ENCODE measurements at regions not wholly inside any gene's neighbourhood (a gene's known extent, or its start where the extent isn't known, plus 50 kb on each side); places are given as distances from the start of the nearest gene placed in this dataset.
A peak's percentile ranks its signal among the peaks of the same experiment; 100 is the strongest.

DNA sequence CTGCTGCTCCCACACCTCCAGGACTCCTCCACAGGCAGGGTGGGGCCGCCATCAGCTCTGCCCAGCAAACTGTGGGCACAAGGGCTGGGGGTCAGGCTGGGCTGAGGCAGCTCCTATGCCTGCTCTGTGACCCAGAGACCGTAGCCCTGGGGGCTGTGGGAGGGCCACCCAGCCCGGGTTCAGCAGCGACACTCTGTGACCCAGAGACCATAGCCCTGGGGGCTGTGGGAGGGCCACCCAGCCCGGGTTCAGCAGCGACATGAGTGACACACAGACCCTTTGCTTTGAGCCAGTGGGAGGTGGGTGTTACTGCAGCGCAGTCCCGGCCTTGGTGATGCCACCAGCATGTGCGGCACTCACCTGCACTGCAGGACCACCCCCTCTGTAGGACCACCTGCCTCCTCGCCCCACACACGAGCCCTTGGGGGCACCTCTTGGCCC lies 118.9 kb upstream of the LPCAT1 start:
- Mint-ChIP-seq H3K27ac (ENCODE audit: low read depth, unreplicated experiment) (no peak overlapping the region), H3K36me3 (ENCODE audit: insufficient read depth, unreplicated experiment) (no peaks in the 10 kb centered on the region), H3K4me1 (ENCODE audit: insufficient read depth, unreplicated experiment) (no peaks in the 10 kb centered on the region), H3K9me3 (ENCODE audit: unreplicated experiment) (no peaks in the 10 kb centered on the region), H3K27me3 (ENCODE audit: insufficient read depth, unreplicated experiment) (peaks cover 42% of the 10 kb centered on the region), H3K4me3 (ENCODE audit: unreplicated experiment) (no peak overlapping the region)
- BruUV-seq (replicated peaks), result no TSS peak
- POLR2A ChIA-PET, result no interaction called here
- TF ChIP-seq, protein P1, sequence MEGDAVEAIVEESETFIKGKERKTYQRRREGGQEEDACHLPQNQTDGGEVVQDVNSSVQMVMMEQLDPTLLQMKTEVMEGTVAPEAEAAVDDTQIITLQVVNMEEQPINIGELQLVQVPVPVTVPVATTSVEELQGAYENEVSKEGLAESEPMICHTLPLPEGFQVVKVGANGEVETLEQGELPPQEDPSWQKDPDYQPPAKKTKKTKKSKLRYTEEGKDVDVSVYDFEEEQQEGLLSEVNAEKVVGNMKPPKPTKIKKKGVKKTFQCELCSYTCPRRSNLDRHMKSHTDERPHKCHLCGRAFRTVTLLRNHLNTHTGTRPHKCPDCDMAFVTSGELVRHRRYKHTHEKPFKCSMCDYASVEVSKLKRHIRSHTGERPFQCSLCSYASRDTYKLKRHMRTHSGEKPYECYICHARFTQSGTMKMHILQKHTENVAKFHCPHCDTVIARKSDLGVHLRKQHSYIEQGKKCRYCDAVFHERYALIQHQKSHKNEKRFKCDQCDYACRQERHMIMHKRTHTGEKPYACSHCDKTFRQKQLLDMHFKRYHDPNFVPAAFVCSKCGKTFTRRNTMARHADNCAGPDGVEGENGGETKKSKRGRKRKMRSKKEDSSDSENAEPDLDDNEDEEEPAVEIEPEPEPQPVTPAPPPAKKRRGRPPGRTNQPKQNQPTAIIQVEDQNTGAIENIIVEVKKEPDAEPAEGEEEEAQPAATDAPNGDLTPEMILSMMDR (IDR thresholded peaks at IDR 0.05; ENCODE audit: unreplicated experiment), result no peak
- CTCF ChIA-PET, result interaction anchor here (0.6 to 2.2 kb wide), 11 partner anchors 36 to 719 kb away, joined by 3 to 15 read pairs (median 3); no protein-coding TSS in a partner anchor
- no peak for DNase-seq (ENCODE audit: unreplicated experiment)
- intact Hi-C loops (cut with micrococcal nuclease), result loop anchor here (10.0 kb wide), 1 partner anchor 288 kb away; no protein-coding TSS in a partner anchor

DNA sequence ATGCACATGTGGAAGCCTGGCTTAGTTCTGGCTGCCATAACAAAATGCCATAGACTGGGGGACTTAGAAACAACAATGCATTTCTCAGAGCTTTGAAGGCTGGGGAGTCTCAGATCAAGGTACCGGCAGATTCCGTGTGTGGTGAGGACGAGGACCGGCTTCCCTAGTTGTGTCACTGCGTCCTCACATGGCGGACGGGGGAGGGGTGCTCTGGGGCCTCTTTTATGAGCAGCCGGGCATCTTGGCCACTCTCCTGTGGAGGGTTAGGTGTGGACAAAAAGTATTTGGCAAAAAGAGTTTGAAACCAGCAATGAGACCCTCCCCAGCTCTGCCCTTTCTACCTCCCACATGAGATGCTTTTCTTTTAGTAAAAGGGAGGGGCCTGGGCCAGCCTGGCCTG lies 118.5 kb upstream of the LPCAT1 start:
- Mint-ChIP-seq H3K27me3 (ENCODE audit: insufficient read depth, unreplicated experiment) (peaks cover 42% of the 10 kb centered on the region), H3K9me3 (ENCODE audit: unreplicated experiment) (no peaks in the 10 kb centered on the region), H3K36me3 (ENCODE audit: insufficient read depth, unreplicated experiment) (no peaks in the 10 kb centered on the region), H3K27ac (ENCODE audit: low read depth, unreplicated experiment) (no peak overlapping the region), H3K4me3 (ENCODE audit: unreplicated experiment) (no peak overlapping the region), H3K4me1 (ENCODE audit: insufficient read depth, unreplicated experiment) (no peaks in the 10 kb centered on the region)
- DNase-seq (ENCODE audit: unreplicated experiment), result no peak
- POLR2A ChIA-PET, result no interaction called here
- intact Hi-C loops (cut with micrococcal nuclease), result loop anchor here (10.0 kb wide), 1 partner anchor 287 kb away; no protein-coding TSS in a partner anchor
- TF ChIP-seq, protein P1 (IDR thresholded peaks at IDR 0.05; ENCODE audit: unreplicated experiment), result no peak
- no TSS peak for BruUV-seq (replicated peaks)
- CTCF ChIA-PET, result interaction anchor here (0.6 to 2.2 kb wide), 8 partner anchors 36 to 718 kb away, joined by 3 to 15 read pairs (median 3); no protein-coding TSS in a partner anchor

DNA sequence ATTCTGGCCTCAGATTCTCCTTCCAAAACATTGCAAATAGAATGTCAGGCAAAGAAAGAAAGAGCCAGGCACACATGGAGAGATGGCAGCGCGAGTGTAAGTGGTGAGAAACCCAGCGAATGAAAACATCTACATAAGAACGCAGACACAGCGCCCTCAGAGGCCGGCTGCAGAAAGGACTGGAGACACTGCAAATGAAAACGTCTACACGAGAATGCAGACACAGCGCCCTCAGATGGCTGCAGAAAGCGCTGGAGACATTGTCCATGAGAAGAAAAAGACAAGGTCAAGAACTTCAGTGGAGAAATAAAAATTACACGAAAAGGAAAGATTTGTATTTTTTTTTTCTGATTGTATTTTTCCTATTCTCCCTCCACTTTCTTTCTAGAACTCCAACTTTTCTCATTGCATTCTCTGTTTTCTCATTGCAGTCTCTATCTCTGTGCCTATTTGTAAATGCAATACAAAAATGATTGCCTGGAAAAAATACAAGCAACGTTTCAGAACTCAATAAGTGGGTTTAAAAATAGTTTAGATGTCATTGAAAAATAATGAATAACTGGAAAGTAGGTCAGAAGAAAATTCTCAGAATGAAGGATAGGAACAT lies 117.9 kb upstream of the LPCAT1 start:
- Mint-ChIP-seq H3K36me3 (ENCODE audit: insufficient read depth, unreplicated experiment) (no peaks in the 10 kb centered on the region), H3K27ac (ENCODE audit: low read depth, unreplicated experiment) (no peak overlapping the region), H3K4me3 (ENCODE audit: unreplicated experiment) (no peak overlapping the region), H3K4me1 (ENCODE audit: insufficient read depth, unreplicated experiment) (no peaks in the 10 kb centered on the region), H3K9me3 (ENCODE audit: unreplicated experiment) (no peaks in the 10 kb centered on the region), H3K27me3 (ENCODE audit: insufficient read depth, unreplicated experiment) (peaks cover 44% of the 10 kb centered on the region)
- intact Hi-C loops (cut with micrococcal nuclease), result loop anchor here (1.0 to 10.0 kb wide), 4 partner anchors 130 to 473 kb away; no protein-coding TSS in a partner anchor
- TF ChIP-seq, protein P1 (IDR thresholded peaks at IDR 0.05; ENCODE audit: unreplicated experiment), result peak; percentile 90
- DNase-seq (ENCODE audit: unreplicated experiment), result peak; percentile 77
- BruUV-seq (replicated peaks), result no TSS peak
- ChIA-PET POLR2A (no interaction called here), CTCF (interaction anchor here (0.6 to 1.3 kb wide), 5 partner anchors 144 to 718 kb away, joined by 3 to 4 read pairs (median 3); no protein-coding TSS in a partner anchor)

DNA sequence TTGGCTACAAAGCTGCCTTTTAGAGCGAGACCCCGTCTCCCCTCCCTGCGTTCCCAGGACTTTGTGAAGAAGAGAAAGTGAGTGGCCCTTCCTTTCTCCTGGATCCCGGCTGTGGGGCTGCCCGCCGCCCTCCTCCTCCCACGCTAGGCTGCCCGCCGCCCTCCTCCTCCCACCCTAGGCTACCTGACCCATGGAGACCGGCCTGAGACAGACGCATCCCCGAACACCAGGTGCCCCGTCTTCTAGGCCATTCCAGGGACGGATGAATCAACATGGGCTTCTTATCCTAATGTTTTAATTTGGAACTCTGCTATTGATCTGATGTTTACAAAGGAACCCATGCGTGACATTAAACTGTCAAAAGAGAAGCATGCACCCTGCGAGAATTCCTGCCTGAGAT lies 117.3 kb upstream of the LPCAT1 start:
- TF ChIP-seq, protein P1 (IDR thresholded peaks at IDR 0.05; ENCODE audit: unreplicated experiment), result no peak
- intact Hi-C loops (cut with micrococcal nuclease), result loop anchor here (1.0 to 10.0 kb wide), 4 partner anchors 130 to 473 kb away; no protein-coding TSS in a partner anchor
- Mint-ChIP-seq H3K4me1 (ENCODE audit: insufficient read depth, unreplicated experiment) (no peaks in the 10 kb centered on the region), H3K4me3 (ENCODE audit: unreplicated experiment) (no peak overlapping the region), H3K9me3 (ENCODE audit: unreplicated experiment) (no peaks in the 10 kb centered on the region), H3K27ac (ENCODE audit: low read depth, unreplicated experiment) (no peak overlapping the region), H3K27me3 (ENCODE audit: insufficient read depth, unreplicated experiment) (peaks cover 50% of the 10 kb centered on the region), H3K36me3 (ENCODE audit: insufficient read depth, unreplicated experiment) (no peaks in the 10 kb centered on the region)
- no TSS peak for BruUV-seq (replicated peaks)
- ChIA-PET POLR2A (no interaction called here), CTCF (interaction anchor here (1.0 kb wide), 1 partner anchor 479 kb away, joined by 3 read pairs; no protein-coding TSS in a partner anchor)
- no peak for DNase-seq (ENCODE audit: unreplicated experiment)

Data from MCF 10A (cell line).